Activated CD4-positive, alpha-beta T cell treated with anti-CD3 and anti-CD28 coated beads, Interleukin-2, Interleukin-4, amounts not matched to agents 100 ng/mL and 50 ng/mL, durations not matched to agents 16 hours and 8 hours (primary cell): ENCODE measurements at regions not wholly inside any gene's neighbourhood (a gene's known extent, or its start where the extent isn't known, plus 50 kb on each side); places are given as distances from the start of the nearest gene placed in this dataset.
A peak's percentile ranks its signal among the peaks of the same experiment; 100 is the strongest.

Source experiments
- DNase-seq: peaks from one replicate; pipeline ENCODE4 v3.0.0-alpha.2; 2020; ENCODE audit warnings: low spot score

DNA sequence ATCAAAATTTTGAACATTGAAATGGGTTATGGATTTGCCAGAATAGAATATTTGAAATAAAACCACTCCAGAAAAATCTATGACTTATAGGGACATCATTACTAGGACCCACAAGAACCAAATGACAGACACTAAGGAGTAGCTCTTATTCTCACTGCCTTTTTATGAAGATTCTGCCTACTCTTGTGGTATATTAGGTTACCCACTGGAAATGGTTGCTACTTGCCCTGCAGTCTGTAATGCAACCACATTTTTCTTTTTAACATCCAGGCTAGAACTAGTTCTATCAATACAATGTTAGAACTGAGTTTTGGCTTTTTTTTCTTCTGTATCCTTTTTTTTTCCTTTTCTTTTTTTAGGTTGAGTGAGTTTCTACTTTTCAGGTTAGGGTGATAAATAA is 158.9 kb downstream of the PPP1R2C start:
- no peak for DNase-seq

DNA sequence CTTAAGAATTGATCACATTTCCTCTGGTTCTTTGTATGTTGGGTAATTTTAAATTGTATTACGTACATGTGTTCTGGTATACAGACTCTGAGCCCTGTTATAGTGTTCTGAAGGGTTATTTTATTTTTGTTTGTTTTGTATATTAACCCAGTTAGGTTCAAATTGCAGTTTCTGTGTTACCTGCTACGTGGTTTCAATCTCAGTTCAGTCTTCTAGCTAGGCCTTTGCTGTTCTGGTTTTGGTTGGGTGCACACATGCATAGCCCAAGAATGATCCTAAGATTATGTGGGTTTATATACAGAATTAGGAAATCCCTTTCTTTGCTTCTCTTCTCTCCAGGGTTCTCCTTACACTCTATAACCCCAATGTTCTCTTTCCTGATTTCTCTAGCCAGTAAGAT is 161.0 kb downstream of the PPP1R2C start:
- no peak for DNase-seq

DNA sequence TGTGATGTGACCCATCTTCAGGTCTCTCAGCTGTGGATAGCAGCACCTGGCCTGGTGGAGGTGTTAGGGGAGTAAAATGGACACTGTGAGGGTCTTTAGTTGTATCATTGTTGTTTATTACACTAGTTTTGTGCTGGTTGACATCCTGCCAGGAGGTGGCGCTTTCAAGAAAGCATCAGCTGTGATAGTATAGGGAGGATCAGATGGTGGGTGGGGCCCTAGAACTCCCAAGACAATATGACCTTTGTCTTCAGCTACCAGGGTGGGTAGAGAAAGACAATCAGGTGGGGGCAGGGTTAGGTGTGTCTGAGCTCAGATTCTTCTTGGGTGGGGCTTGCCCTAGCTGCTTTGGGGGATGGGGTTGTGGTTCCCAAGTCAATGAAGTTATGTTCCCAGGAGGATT is 162.8 kb downstream of the PPP1R2C start:
- DNase-seq, result peak; percentile 2

DNA sequence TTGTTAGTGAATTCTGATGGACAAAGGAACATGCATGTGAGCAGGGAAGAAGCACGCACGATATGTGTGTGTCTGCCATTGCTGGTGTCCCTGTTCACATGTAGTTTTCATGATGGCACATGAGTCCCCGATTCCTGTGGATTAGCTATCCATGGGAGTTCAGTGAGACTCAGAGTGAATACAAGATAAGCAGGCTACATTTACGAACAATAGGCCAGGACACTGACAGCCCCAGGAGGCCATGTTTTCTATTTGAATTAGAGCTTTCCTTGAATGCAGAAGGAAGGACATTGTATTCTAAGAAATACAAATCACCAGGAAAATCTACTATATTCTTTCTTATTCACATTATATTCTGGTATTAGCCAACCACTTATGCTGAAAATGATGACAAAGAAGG is 171.4 kb downstream of the PPP1R2C start:
- DNase-seq, result no peak

DNA sequence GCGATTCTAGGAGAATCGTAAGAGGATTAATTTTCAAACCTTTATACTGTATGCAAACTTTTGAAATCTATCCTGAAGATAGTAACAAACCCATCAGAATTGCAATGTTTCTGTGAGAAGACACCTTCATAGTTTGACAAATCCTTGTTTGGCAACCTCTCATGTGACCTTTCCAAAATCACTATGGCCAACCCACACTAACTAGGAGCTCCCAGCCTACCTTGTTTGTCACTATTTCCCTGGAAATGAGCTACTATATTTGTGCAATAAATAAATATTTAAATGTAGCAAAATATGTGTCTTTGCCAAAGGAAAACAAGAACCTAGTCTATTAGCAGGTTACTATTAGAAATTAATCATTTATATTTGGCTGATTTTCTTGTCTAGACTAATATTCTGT is 173.7 kb downstream of the PPP1R2C start:
- no peak for DNase-seq

DNA sequence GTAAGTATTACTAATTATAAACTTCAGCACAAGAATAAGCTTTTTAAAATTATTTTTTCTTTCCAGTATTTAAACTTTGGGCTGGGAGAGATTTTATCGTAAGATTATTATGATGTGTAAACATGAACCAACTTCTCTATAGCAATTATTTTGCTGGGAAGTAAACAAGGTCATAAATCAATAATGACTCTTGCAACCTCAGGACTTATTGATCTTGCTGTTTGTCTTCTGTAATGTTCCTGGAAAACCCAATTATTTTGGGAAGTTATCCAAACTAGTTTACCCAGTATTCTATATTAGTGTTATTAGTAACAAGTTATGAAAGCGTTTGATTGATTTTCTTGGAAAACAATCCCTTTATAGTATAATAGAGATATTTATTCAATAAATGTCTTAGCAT is 174.9 kb downstream of the PPP1R2C start:
- no peak for DNase-seq

DNA sequence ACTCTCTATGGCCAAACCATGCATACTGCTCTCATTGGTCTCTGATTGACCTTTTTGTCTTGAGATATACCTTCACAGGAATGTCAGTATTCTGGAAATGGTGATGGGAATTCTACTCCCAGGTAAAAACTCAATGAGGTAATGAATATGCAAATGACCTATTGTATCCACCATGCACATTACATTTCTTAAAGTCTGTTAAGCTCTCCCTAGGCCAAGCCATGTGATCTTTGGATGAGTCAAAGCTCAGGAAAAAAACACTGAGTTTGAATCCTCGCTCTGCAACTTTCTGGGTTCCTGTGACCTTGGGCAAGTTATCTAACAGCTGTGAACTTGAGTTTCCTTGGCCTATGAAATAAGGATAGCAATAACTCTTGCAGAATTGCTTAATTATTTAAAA is 175.4 kb downstream of the PPP1R2C start:
- DNase-seq, result no peak

DNA sequence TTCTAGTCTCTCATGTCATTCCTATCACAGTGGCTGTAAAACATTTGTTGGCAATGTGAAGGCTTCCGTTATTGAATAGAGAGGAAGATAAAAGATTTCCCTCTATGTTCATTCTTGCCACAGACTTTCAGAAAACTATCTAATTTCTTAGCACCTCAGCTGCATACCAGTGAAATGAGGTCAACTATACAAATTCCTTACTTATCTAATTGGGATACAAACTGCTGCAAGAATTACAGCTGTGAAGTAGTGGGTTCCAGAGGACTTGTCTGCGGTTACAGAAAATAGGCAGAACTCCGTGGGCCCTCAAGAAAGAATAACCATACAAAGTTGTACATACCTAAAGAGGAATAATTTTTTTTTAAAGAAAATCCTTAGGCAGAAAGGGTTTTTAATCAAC is 175.8 kb downstream of the PPP1R2C start:
- no peak for DNase-seq

DNA sequence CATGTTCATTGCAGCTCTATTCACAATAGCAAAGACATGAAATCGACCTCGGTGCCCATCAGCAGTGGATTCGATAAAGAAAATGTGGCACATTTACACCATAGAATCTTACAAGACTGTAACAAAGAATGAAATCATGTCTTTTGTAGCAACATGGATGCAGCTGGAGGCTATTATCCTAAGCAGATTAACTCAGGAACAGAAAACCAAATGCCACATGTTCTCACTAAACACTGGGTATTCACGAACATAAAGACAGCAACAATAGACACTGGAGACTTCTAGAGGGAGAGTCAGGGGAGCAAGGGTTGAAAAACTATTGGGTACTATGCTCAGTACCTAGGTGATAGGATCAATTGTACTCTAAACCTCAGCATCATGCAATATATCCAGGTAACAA is 180.5 kb downstream of the PPP1R2C start:
- no peak for DNase-seq

DNA sequence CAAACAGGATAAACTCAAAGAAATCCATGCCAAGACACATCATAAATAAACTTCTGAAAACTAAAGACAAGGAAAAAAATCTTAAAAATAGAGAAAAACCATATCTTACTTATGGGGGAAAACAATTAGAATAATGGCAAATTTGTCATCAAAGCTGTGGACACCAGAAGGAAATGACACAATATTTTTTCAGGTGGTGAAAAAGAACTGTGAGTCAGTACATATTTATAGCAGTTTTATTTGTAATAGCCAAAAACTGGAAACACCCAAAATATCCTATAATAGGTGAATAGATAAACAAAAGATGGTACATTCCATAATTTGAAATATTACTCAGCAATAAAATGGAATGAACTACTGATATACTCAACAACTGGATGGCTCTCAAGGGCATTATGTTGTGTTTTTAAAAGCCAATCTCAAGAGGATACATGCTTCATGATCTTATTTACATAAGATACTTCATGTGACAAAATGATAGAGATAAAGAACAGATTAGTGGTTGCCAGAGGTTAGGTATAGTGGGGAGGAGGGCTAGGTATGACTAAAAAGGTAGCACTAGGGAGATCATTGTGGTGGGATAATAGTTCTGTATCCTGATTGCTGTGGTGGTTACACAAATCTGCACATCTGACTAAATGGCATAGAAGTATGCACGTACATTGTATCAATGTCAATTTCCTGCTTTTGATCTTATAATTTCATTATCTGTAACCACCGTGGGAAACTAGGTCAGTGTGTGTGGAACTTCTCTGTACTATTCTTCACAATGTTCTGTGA is 191.9 kb downstream of the PPP1R2C start:
- DNase-seq, result no peak

DNA sequence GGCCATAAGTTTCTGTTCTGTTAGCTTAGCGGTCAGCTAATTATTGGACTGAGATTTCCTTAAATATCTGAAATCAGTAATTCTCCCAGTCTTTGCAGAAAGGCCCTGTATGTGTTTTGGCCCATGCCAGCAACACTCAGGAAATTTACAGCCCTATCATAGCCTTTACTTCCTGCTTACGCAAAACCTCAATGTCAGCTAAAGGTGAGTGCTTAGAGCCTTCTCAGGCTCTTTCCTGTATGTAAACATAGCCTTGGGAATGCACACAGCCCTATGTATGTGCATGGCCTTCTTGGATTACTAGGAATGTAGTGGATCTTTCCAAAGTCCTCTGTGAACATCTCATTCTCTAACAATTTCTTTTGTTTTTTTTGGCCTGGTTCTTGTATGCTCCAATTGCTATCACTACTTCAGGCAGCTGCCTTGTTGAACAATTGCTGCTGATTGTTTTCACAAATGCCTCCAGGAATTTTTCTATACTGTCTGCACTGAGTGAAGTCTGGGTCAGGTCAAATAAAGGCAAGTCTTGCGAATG is 200.0 kb downstream of the PPP1R2C start:
- DNase-seq, result no peak

DNA sequence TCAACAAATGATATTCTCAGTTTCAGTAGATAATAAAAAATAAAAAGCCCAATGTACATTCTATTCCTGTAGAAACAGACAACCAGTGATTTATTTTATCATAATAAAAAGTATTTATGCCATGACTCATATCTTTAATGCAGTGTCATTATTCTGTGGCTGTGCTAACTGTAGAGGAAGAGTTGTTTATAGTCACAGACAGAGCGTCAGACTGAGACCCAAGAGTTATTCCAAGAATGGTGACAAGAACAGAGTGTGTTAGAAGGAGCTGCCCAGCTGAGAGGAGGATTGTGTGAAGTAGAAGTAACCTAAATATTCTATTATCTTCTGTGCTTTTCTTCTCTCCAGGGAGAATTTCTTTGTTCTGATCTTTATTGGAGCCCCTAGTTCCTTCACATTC is 210.7 kb downstream of the PPP1R2C start:
- DNase-seq, result no peak

DNA sequence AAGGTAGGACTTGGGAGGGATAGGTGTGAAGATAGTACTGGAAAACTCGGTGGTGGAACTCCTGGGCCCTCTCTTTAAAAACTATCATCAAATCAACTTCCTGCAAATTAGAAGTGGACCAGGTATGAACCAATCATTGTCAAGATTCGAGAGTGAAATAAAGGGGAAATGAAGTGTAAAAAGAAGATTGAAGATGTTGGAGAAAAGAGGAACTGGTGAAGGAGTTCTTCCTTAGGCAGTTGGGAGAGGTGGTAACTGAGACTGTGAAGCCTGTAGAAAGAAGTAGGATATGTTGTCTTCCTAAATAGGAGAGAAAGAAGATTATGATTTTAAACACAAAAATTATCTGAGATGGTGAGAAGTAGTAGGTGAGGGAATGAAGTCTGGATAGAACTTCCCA is 212.2 kb downstream of the PPP1R2C start:
- no peak for DNase-seq

DNA sequence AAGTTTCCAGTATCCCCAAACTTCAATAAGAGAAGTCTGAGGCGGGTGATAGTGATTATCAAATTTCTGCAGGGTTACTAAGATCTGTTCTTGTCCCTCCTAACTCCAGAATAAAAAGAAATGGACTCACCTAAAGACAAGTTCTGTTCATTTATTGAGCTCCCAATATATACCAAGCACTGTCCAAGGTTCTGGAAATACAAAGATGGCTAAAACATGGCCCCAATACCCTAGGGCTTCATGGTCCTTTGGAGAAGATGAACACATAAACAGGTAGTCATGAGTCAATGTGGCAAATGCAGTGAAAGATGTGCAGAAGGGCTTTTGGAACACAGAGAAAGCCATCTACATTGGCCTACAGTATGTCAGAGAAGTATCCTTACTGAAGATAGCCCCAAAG is 231.2 kb downstream of the PPP1R2C start:
- no peak for DNase-seq

DNA sequence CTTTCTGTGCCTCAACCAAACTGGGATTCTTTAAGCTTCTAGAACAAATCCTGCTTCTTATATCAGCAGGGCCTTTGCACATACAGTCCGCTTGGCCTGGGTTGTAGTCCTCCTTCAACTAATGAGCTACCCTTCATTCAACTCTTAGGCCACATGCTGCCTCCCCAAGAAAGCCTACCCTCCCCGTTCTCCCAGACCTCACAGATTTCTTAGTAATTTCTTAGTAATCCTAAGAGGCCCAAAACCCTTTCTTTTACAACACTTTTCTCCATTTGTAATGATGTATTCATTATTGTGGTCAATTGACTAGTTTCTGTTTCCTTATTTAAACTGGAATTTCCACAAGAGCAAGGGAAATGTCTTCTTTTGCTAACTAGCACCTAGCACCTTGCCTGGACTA is 233.1 kb downstream of the PPP1R2C start:
- no peak for DNase-seq

DNA sequence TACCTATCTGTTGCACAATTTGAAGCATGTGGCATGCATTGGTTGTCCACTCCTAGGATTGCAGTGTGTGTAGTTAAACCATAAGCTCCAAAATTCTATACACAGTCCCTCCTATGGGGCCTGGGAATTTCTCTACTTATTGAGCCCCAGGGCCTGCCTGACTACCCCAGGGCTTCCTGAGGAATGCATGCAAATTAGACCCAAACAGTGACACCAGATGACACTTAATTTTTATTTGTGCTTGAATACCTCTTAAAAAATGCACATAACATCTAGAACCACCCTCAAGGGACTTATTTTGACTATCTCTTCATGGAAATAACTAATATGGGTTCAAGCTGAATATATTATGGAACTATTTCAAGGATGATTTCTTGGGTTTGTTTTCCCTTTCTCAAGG is 236.4 kb downstream of the PPP1R2C start:
- no peak for DNase-seq

DNA sequence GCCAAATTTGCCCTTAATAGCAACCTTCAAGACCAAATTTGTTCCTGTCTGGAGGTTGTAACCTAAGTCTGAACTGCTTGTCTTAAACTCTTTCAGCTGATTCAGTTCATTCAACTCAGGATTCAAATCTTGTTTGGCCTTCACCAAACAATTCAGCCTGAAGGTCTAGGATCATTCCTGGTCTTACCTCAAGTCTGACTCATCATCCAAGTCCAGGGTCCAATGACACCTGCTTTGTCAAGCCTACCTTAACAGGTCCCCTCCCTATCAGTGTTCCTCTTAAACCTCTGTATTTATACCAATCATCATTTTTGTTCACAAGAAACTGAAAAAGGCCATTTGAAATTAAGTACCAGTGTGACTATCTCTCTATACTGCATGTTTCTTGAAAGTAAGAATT is 237.8 kb downstream of the PPP1R2C start:
- no peak for DNase-seq

DNA sequence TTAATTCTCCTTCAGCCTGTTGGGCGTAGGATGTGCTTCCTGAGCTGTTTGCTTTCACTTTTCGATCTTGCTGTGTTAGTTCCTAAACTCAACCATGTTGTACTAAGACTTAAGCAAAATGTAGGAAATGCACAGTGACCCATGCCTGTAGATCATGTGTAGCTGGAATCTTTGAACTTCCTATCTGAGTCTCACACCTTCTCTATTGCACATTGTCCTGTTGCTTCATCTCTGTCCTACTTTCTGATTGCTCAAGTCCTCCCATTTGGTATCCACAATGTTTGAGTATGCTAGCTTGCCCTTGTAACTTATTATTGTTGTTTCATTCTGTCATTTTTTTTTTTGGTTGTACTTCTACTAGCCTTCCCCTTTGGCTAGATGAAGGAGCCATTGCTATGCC is 239.6 kb downstream of the PPP1R2C start:
- no peak for DNase-seq

DNA sequence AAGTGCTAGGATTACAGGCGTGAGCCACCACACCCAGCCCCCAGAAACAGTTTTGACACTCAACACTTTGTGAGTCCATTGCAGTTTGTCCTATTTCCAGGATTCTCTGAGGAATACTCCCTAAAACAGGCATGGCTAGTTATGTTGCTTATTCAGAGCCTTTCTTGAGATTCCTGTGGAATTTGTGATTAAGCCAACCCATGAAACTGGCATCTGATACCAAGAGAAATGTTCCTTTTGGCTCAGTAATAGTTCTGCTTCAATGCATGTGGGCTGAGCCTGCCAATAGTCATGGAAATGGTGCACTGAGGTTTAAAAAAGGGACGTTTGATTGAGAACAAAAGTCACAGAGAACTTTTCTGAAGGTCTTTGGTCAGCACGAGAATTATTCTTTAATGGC is 241.7 kb downstream of the PPP1R2C start:
- DNase-seq, result no peak

DNA sequence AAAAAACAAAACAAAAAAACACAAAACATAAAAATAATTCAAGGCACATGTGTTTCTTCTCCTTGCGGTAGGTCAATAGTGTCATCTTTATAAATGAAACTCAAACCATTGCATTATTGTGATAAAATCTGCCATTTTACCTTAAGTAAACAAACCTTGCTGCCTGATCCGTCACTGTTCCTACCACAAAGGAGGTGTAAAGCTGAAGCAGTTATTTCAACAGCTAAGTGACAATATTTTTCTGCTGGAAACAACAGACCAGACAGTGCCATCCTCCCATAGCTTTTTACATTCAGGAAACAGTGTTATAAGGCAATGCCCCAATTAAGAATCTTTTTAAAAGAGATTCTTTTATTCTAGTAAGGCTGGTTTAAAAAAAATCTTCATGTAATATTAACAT is 242.7 kb downstream of the PPP1R2C start:
- no peak for DNase-seq

DNA sequence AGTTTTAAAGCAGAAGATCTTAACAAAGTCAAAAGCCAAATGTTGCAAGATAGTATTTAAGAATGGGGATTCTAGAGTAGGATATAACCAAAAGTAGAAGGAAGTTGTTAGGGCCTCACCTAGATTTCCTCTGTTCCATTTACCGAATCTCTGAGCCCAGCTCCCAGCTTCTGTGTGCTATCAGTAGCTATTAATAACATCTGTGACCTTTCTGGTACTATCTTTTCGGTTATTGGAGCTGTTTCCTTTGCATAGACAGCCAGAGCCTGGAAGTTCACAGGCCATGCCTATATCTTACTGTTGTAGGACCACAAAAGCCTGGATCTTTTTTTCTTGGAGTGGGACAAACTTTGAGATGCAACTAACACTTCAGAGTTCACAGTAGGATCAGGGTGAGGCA is 244.2 kb downstream of the PPP1R2C start:
- no peak for DNase-seq

DNA sequence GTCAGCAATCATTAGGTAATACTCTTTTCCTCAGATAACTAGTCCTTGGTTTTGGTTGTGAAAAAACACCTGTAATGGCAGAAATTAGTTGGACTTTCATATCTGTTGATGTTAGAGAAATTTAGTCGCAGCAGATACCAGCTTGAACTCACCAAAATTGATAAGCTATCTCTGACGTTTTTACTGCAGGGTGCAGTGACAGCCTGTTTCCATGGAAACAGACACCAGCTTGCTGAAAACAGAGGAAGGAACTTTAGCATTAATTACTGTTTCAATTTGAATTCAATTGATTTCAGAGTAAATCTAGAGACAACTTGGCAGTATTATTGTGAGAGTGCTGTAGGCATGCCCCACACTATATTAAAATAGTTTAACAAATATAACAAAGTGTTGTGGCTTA is 246.5 kb downstream of the PPP1R2C start:
- no peak for DNase-seq

DNA sequence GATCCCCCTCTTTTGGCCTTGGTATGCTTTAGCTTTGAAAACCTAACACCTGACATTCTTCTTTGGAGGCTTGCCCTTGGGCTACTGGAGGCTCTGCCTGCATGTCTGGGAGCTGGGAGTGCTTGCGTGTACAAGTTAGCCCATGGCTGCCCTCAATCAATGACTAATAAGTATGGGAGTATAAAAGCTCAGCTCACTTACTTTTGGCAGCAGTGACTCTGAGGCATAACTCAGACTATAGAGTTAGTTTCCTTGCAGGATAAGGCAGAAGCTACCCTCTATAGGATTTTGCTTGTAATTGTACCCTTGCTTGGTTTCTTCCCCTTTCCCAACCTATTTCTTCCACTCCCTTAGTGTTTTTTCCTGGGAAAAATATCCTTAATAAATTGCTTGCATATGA is 247.9 kb downstream of the PPP1R2C start:
- no peak for DNase-seq

DNA sequence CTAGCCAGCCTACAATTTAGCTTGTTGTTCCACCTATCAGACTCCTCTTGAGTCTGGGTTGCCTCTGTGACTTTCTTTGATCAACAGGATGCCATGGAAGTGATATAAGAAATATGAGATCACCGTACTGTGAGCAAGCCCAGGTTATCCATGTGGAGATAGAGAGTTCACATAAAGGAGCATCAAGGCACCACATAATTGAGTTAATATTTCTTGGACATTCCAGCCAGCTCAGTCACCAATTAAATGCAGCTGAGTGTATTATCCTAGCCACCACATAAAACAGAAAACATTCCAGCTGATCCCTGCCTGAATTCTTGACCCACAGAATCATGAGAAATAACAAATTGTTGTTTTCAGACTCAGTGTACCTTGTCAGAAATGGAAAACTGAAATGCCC is 253.6 kb downstream of the PPP1R2C start:
- DNase-seq, result no peak
